ENCODE measurements at regions not wholly inside any gene's neighbourhood (a gene's known extent, or its start where the extent isn't known, plus 50 kb on each side); places are given as distances from the start of the nearest gene placed in this dataset.

GRCh38 chr7:136339464-136339863, 362.3 kb upstream of the MTPN start:
- Histone ChIP-seq H3K9me3 (ENCODE audit: control insufficient read depth in 2 of 2, insufficient read depth in 1 of 2, low read depth in 1 of 2, low read length in 1 of 2) (no peaks in the 10 kb centered on the region), H3K27me3 (ENCODE audit: control insufficient read depth in 3 of 3, insufficient read depth in 3 of 3, low read length in 3 of 3) (no peaks in the 10 kb centered on the region), H3K27ac (ENCODE audit: low read depth in 1 of 3, low read length in 2 of 3) (no peak overlapping the region), H3K4me1 (ENCODE audit: control insufficient read depth in 3 of 3, insufficient read depth in 2 of 3, low read depth in 1 of 3, low read length in 2 of 3) (no peaks in the 10 kb centered on the region), H3K36me3 (ENCODE audit: control insufficient read depth in 3 of 3, insufficient read depth in 2 of 3, low read depth in 1 of 3, low read length in 3 of 3) (no peaks in the 10 kb centered on the region), H3K4me3 (ENCODE audit: low read depth in 1 of 3, low read length in 3 of 3) (no peak overlapping the region)
- FAIRE-seq (no peak), DNase-seq (no peak)

- WGBS, 3 donors = 35 to 45% (median 37%) methylated on average over 2 of the region's 2 CpGs
- H3K9me3 ChIP-seq (ENCODE audit: control insufficient read depth in 2 of 2, insufficient read depth in 1 of 2, low read depth in 1 of 2, low read length in 1 of 2) = peaks cover 0 to 1% of the 10 kb centered on the region in 2 donors
- no peaks in the 10 kb centered on the region for H3K27me3 ChIP-seq (ENCODE audit: control insufficient read depth in 3 of 3, insufficient read depth in 3 of 3, low read length in 3 of 3)
- no peak overlapping the region for H3K27ac ChIP-seq (ENCODE audit: low read depth in 1 of 3, low read length in 2 of 3)
- H3K4me3 ChIP-seq (ENCODE audit: low read depth in 1 of 3, low read length in 3 of 3) = no peak overlapping the region
- FAIRE-seq (no peak), DNase-seq (no peak)
- H3K36me3 ChIP-seq (ENCODE audit: control insufficient read depth in 3 of 3, insufficient read depth in 2 of 3, low read depth in 1 of 3, low read length in 3 of 3) = no peaks in the 10 kb centered on the region
- H3K4me1 ChIP-seq (ENCODE audit: control insufficient read depth in 3 of 3, insufficient read depth in 2 of 3, low read depth in 1 of 3, low read length in 2 of 3) = no peaks in the 10 kb centered on the region
Measured at GRCh38 chr7:136336932-136337331, 359.8 kb upstream of the MTPN start.

GRCh38 chr7:136333636-136334035, 356.5 kb upstream of the MTPN start:
- Histone ChIP-seq H3K4me3 (ENCODE audit: low read depth in 1 of 3, low read length in 3 of 3) (no peak overlapping the region), H3K4me1 (ENCODE audit: control insufficient read depth in 3 of 3, insufficient read depth in 2 of 3, low read depth in 1 of 3, low read length in 2 of 3) (no peaks in the 10 kb centered on the region), H3K27me3 (ENCODE audit: control insufficient read depth in 3 of 3, insufficient read depth in 3 of 3, low read length in 3 of 3) (no peaks in the 10 kb centered on the region), H3K9me3 (ENCODE audit: control insufficient read depth in 2 of 2, insufficient read depth in 1 of 2, low read depth in 1 of 2, low read length in 1 of 2) (peaks cover 0 to 1% of the 10 kb centered on the region in 2 donors), H3K27ac (ENCODE audit: low read depth in 1 of 3, low read length in 2 of 3) (no peak overlapping the region), H3K36me3 (ENCODE audit: control insufficient read depth in 3 of 3, insufficient read depth in 2 of 3, low read depth in 1 of 3, low read length in 3 of 3) (no peaks in the 10 kb centered on the region)
- FAIRE-seq = no peak
- DNase-seq = no peak
- 62 to 76% (median 66%) methylated on average over 2 of the region's 2 CpGs for WGBS, 3 donors

- Histone ChIP-seq H3K9me3 (ENCODE audit: control insufficient read depth in 2 of 2, insufficient read depth in 1 of 2, low read depth in 1 of 2, low read length in 1 of 2) (peaks cover 0 to 3% of the 10 kb centered on the region in 2 donors), H3K27me3 (ENCODE audit: control insufficient read depth in 3 of 3, insufficient read depth in 3 of 3, low read length in 3 of 3) (no peaks in the 10 kb centered on the region), H3K4me3 (ENCODE audit: low read depth in 1 of 3, low read length in 3 of 3) (no peak overlapping the region), H3K27ac (ENCODE audit: low read depth in 1 of 3, low read length in 2 of 3) (no peak overlapping the region), H3K36me3 (ENCODE audit: control insufficient read depth in 3 of 3, insufficient read depth in 2 of 3, low read depth in 1 of 3, low read length in 3 of 3) (no peaks in the 10 kb centered on the region), H3K4me1 (ENCODE audit: control insufficient read depth in 3 of 3, insufficient read depth in 2 of 3, low read depth in 1 of 3, low read length in 2 of 3) (no peaks in the 10 kb centered on the region)
- 37 to 50% (median 42%) methylated on average over 4 of the region's 4 CpGs for WGBS, 3 donors
- FAIRE-seq (no peak), DNase-seq (no peak)
Measured at GRCh38 chr7:136326045-136326609, 349.0 kb upstream of the MTPN start.

GRCh38 chr7:136325578-136325977, 348.4 kb upstream of the MTPN start:
- peaks cover 0 to 3% of the 10 kb centered on the region in 2 donors for H3K9me3 ChIP-seq (ENCODE audit: control insufficient read depth in 2 of 2, insufficient read depth in 1 of 2, low read depth in 1 of 2, low read length in 1 of 2)
- FAIRE-seq (no peak), DNase-seq (no peak)
- H3K27ac ChIP-seq (ENCODE audit: low read depth in 1 of 3, low read length in 2 of 3) = no peak overlapping the region
- WGBS, 3 donors = 31 to 39% (median 39%) methylated on average over 2 of the region's 2 CpGs
- H3K36me3 ChIP-seq (ENCODE audit: control insufficient read depth in 3 of 3, insufficient read depth in 2 of 3, low read depth in 1 of 3, low read length in 3 of 3) = no peaks in the 10 kb centered on the region
- H3K4me1 ChIP-seq (ENCODE audit: control insufficient read depth in 3 of 3, insufficient read depth in 2 of 3, low read depth in 1 of 3, low read length in 2 of 3) = no peaks in the 10 kb centered on the region
- H3K27me3 ChIP-seq (ENCODE audit: control insufficient read depth in 3 of 3, insufficient read depth in 3 of 3, low read length in 3 of 3) = no peaks in the 10 kb centered on the region
- H3K4me3 ChIP-seq (ENCODE audit: low read depth in 1 of 3, low read length in 3 of 3) = no peak overlapping the region

- H3K9me3 ChIP-seq (ENCODE audit: control insufficient read depth in 2 of 2, insufficient read depth in 1 of 2, low read depth in 1 of 2, low read length in 1 of 2) = peaks cover 2 to 6% of the 10 kb centered on the region in 2 donors
- no peaks in the 10 kb centered on the region for H3K4me1 ChIP-seq (ENCODE audit: control insufficient read depth in 3 of 3, insufficient read depth in 2 of 3, low read depth in 1 of 3, low read length in 2 of 3)
- H3K27ac ChIP-seq (ENCODE audit: low read depth in 1 of 3, low read length in 2 of 3) = no peak overlapping the region
- FAIRE-seq (no peak), DNase-seq (no peak)
- no peaks in the 10 kb centered on the region for H3K36me3 ChIP-seq (ENCODE audit: control insufficient read depth in 3 of 3, insufficient read depth in 2 of 3, low read depth in 1 of 3, low read length in 3 of 3)
- no peak overlapping the region for H3K4me3 ChIP-seq (ENCODE audit: low read depth in 1 of 3, low read length in 3 of 3)
- H3K27me3 ChIP-seq (ENCODE audit: control insufficient read depth in 3 of 3, insufficient read depth in 3 of 3, low read length in 3 of 3) = no peaks in the 10 kb centered on the region
- 57 to 71% (median 71%) methylated on average over 2 of the region's 2 CpGs for WGBS, 3 donors
Measured at GRCh38 chr7:136325027-136325426, 347.9 kb upstream of the MTPN start.

GRCh38 chr7:136324073-136324704, 347.0 kb upstream of the MTPN start:
- DNase-seq = peak in 1 of 2 donors; percentile 1
- peaks cover 2 to 6% of the 10 kb centered on the region in 2 donors for H3K9me3 ChIP-seq (ENCODE audit: control insufficient read depth in 2 of 2, insufficient read depth in 1 of 2, low read depth in 1 of 2, low read length in 1 of 2)
- no peaks in the 10 kb centered on the region for H3K27me3 ChIP-seq (ENCODE audit: control insufficient read depth in 3 of 3, insufficient read depth in 3 of 3, low read length in 3 of 3)
- no peak overlapping the region for H3K4me3 ChIP-seq (ENCODE audit: low read depth in 1 of 3, low read length in 3 of 3)
- no peak for FAIRE-seq
- 33 to 51% (median 40%) methylated on average over 4 of the region's 4 CpGs for WGBS, 3 donors
- no peak overlapping the region for H3K27ac ChIP-seq (ENCODE audit: low read depth in 1 of 3, low read length in 2 of 3)
- no peaks in the 10 kb centered on the region for H3K4me1 ChIP-seq (ENCODE audit: control insufficient read depth in 3 of 3, insufficient read depth in 2 of 3, low read depth in 1 of 3, low read length in 2 of 3)
- no peaks in the 10 kb centered on the region for H3K36me3 ChIP-seq (ENCODE audit: control insufficient read depth in 3 of 3, insufficient read depth in 2 of 3, low read depth in 1 of 3, low read length in 3 of 3)

- 67 to 78% (median 71%) methylated on average over 1 of the region's 1 CpG for WGBS, 3 donors
- no peaks in the 10 kb centered on the region for H3K4me1 ChIP-seq (ENCODE audit: control insufficient read depth in 3 of 3, insufficient read depth in 2 of 3, low read depth in 1 of 3, low read length in 2 of 3)
- DNase-seq (no peak), FAIRE-seq (no peak)
- no peaks in the 10 kb centered on the region for H3K27me3 ChIP-seq (ENCODE audit: control insufficient read depth in 3 of 3, insufficient read depth in 3 of 3, low read length in 3 of 3)
- no peak overlapping the region for H3K4me3 ChIP-seq (ENCODE audit: low read depth in 1 of 3, low read length in 3 of 3)
- H3K9me3 ChIP-seq (ENCODE audit: control insufficient read depth in 2 of 2, insufficient read depth in 1 of 2, low read depth in 1 of 2, low read length in 1 of 2) = no peaks in the 10 kb centered on the region
- no peaks in the 10 kb centered on the region for H3K36me3 ChIP-seq (ENCODE audit: control insufficient read depth in 3 of 3, insufficient read depth in 2 of 3, low read depth in 1 of 3, low read length in 3 of 3)
- no peak overlapping the region for H3K27ac ChIP-seq (ENCODE audit: low read depth in 1 of 3, low read length in 2 of 3)
Measured at GRCh38 chr7:136312592-136312991, 335.4 kb upstream of the MTPN start.

GRCh38 chr7:136309407-136309806, 332.2 kb upstream of the MTPN start:
- no peak for DNase-seq
- H3K27me3 ChIP-seq (ENCODE audit: control insufficient read depth in 3 of 3, insufficient read depth in 3 of 3, low read length in 3 of 3) = no peaks in the 10 kb centered on the region
- H3K9me3 ChIP-seq (ENCODE audit: control insufficient read depth in 2 of 2, insufficient read depth in 1 of 2, low read depth in 1 of 2, low read length in 1 of 2) = peaks cover 0 to 2% of the 10 kb centered on the region in 2 donors
- H3K27ac ChIP-seq (ENCODE audit: low read depth in 1 of 3, low read length in 2 of 3) = no peak overlapping the region
- no peaks in the 10 kb centered on the region for H3K4me1 ChIP-seq (ENCODE audit: control insufficient read depth in 3 of 3, insufficient read depth in 2 of 3, low read depth in 1 of 3, low read length in 2 of 3)
- FAIRE-seq = no peak
- WGBS, 3 donors = 71 to 93% (median 92%) methylated on average over 1 of the region's 1 CpG
- H3K36me3 ChIP-seq (ENCODE audit: control insufficient read depth in 3 of 3, insufficient read depth in 2 of 3, low read depth in 1 of 3, low read length in 3 of 3) = no peaks in the 10 kb centered on the region
- H3K4me3 ChIP-seq (ENCODE audit: low read depth in 1 of 3, low read length in 3 of 3) = no peak overlapping the region

Measured in small intestine (tissue), 7 donors.